ENCODE measurements at regions not wholly inside any gene's neighbourhood (a gene's known extent, or its start where the extent isn't known, plus 50 kb on each side); places are given as distances from the start of the nearest gene placed in this dataset.
"Not testable (repeated sequence)": the region's sequence is repeated elsewhere in the genome, so short reads cannot be mapped to it uniquely, and the experiment has no call there.

- H3K4me1 ChIP-seq (replicated peaks); H3K27ac ChIP-seq; H3K36me3 ChIP-seq; H3K9me3 ChIP-seq; intact Hi-C loops (cut with DNase I); H3K27me3 ChIP-seq (replicated peaks; ENCODE audit: insufficient read depth); H3K4me3 ChIP-seq: not testable (repeated sequence)
- WGBS = 28% methylated on average over 8 of the region's 9 CpGs
- TF ChIP-seq POLR2AphosphoS5 (IDR thresholded peaks at IDR 0.05) = peak; percentile 33
- DNase-seq (ENCODE audit: low spot score) = peak; percentile 3
Observed at GRCh38 chrX:40387869-40388268, 192.9 kb upstream of the ATP6AP2 start.

DNA sequence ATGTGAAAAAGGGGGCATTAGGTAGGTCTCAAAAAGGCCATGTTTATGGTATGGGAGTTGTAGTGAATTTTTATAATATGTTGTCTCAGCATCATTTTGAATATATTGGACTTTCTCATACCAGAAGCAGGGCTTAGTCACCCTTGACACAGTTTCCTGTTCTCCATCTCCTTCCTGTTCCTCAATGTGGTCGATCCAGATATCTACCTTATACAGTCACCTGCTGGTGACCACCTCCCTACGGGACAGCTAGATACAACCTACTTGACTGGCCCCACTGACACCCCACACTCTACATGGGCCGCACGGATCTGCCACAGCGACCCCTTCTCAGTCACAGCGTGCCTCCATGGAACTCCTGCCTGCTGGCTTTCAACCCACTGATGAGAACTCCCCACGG, 193.5 kb upstream of the ATP6AP2 start:
- H3K27me3 ChIP-seq (replicated peaks; ENCODE audit: insufficient read depth); intact Hi-C loops (cut with DNase I); H3K9me3 ChIP-seq; H3K27ac ChIP-seq; H3K4me1 ChIP-seq (replicated peaks); DNase-seq (ENCODE audit: low spot score); H3K36me3 ChIP-seq; H3K4me3 ChIP-seq: not testable (repeated sequence)
- WGBS = 94% methylated on average over 6 of the region's 7 CpGs

DNA sequence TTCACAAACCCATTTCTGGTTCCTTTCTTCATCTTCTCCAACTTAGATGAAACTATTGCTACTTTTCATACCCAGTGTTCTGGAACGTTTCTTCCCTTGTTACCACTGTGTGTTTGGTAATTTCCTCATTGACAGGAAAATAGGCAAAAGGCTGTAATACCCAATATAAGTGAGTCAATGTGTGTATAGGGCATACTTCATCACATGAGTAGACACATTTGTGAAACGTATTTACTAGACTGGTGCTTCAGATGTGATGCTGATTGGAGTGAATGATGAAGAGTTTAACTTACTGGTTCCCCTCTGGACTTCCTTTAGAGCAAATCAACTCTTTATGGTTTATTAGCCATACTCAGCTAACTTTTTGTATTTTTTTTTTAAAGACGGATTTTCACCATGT, 195.1 kb upstream of the ATP6AP2 start:
- TF ChIP-seq POLR2AphosphoS5 (IDR thresholded peaks at IDR 0.05) (no peak), POLR2A (IDR thresholded peaks at IDR 0.05) (no peak)
- TF ChIP-seq, protein P1, sequence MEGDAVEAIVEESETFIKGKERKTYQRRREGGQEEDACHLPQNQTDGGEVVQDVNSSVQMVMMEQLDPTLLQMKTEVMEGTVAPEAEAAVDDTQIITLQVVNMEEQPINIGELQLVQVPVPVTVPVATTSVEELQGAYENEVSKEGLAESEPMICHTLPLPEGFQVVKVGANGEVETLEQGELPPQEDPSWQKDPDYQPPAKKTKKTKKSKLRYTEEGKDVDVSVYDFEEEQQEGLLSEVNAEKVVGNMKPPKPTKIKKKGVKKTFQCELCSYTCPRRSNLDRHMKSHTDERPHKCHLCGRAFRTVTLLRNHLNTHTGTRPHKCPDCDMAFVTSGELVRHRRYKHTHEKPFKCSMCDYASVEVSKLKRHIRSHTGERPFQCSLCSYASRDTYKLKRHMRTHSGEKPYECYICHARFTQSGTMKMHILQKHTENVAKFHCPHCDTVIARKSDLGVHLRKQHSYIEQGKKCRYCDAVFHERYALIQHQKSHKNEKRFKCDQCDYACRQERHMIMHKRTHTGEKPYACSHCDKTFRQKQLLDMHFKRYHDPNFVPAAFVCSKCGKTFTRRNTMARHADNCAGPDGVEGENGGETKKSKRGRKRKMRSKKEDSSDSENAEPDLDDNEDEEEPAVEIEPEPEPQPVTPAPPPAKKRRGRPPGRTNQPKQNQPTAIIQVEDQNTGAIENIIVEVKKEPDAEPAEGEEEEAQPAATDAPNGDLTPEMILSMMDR (IDR thresholded peaks at IDR 0.05) = no peak
- WGBS = 82% methylated on average over 3 of the region's 3 CpGs
- Histone ChIP-seq H3K9me3 (no peaks in the 10 kb centered on the region), H3K27me3 (replicated peaks; ENCODE audit: insufficient read depth) (no peaks in the 10 kb centered on the region), H3K4me3 (no peak overlapping the region), H3K4me1 (replicated peaks) (no peaks in the 10 kb centered on the region), H3K36me3 (no peaks in the 10 kb centered on the region), H3K27ac (no peak overlapping the region)
- no peak for DNase-seq (ENCODE audit: low spot score)
- intact Hi-C loops (cut with DNase I) = no loop called here

DNA sequence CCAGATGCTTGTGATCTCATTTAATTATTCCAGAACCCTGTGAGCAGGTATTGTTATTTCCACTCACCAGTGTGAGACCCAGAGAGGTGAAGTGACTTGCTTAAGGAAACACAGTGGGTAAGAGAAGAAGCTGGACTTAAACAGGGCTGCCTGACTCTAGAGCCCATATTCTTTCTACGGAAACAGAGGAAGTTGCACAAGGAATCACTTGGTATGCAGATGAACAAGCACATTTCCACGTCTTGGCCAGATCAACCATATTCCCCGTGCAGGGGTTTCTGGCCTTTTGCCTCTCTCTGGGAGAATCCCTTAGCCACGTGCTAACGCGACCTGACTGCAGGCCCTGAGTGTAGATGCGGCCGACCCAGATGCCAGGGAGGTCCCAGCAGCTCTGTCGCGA, 195.5 kb upstream of the ATP6AP2 start:
- intact Hi-C loops (cut with DNase I) = no loop called here
- WGBS = 84% methylated on average over 10 of the region's 10 CpGs
- TF ChIP-seq, protein P1 (IDR thresholded peaks at IDR 0.05) = no peak
- no peak for TF ChIP-seq POLR2A (IDR thresholded peaks at IDR 0.05)
- no peak for TF ChIP-seq POLR2AphosphoS5 (IDR thresholded peaks at IDR 0.05)
- no peaks in the 10 kb centered on the region for H3K9me3 ChIP-seq
- H3K4me3 ChIP-seq = no peak overlapping the region
- DNase-seq (ENCODE audit: low spot score) = no peak
- H3K27me3 ChIP-seq (replicated peaks; ENCODE audit: insufficient read depth) = no peaks in the 10 kb centered on the region
- H3K4me1 ChIP-seq (replicated peaks) = no peaks in the 10 kb centered on the region
- H3K36me3 ChIP-seq = no peaks in the 10 kb centered on the region
- no peak overlapping the region for H3K27ac ChIP-seq

GRCh38 chrX:40383969-40384368, 196.8 kb upstream of the ATP6AP2 start:
- 77% methylated on average over 4 of the region's 4 CpGs for WGBS
- Histone ChIP-seq H3K27me3 (replicated peaks; ENCODE audit: insufficient read depth) (no peaks in the 10 kb centered on the region), H3K4me1 (replicated peaks) (no peaks in the 10 kb centered on the region), H3K27ac (no peak overlapping the region), H3K36me3 (no peaks in the 10 kb centered on the region), H3K4me3 (no peak overlapping the region), H3K9me3 (no peaks in the 10 kb centered on the region)
- no peak for DNase-seq (ENCODE audit: low spot score)
- intact Hi-C loops (cut with DNase I) = no loop called here
- no peak for TF ChIP-seq POLR2AphosphoS5 (IDR thresholded peaks at IDR 0.05)
- TF ChIP-seq, protein P1 (IDR thresholded peaks at IDR 0.05) = no peak
- TF ChIP-seq POLR2A (IDR thresholded peaks at IDR 0.05) = no peak

DNA sequence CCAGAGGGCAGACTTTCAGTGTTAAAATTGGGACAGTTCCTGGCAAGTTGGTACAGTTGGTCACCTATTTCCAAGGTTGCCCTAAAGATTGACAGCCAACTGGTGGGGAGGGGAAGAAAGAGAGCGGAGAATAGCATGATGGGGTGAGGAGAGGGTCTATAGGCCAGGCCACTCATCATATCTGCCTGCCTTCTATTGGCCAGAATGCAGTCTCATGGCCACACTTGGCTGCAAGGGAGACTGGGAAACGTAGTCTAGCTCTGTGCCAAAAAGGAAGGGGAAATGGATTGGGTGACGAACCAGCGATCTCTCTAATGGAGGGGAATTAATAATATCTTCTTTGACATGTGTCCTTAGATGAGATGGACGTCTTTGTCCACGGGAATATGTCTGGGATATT, 197.4 kb upstream of the ATP6AP2 start:
- H3K36me3 ChIP-seq = no peaks in the 10 kb centered on the region
- 77% methylated on average over 6 of the region's 6 CpGs for WGBS
- no peaks in the 10 kb centered on the region for H3K4me1 ChIP-seq (replicated peaks)
- DNase-seq (ENCODE audit: low spot score) = no peak
- H3K27me3 ChIP-seq (replicated peaks; ENCODE audit: insufficient read depth) = no peaks in the 10 kb centered on the region
- H3K27ac ChIP-seq = no peak overlapping the region
- TF ChIP-seq, protein P1 (IDR thresholded peaks at IDR 0.05) = no peak
- TF ChIP-seq POLR2A (IDR thresholded peaks at IDR 0.05) (no peak), POLR2AphosphoS5 (IDR thresholded peaks at IDR 0.05) (no peak)
- intact Hi-C loops (cut with DNase I) = no loop called here
- H3K4me3 ChIP-seq = no peak overlapping the region
- no peaks in the 10 kb centered on the region for H3K9me3 ChIP-seq
